GM21529 (cell line): ENCODE measurements at regions not wholly inside any gene's neighbourhood (a gene's known extent, or its start where the extent isn't known, plus 50 kb on each side); places are given as distances from the start of the nearest gene placed in this dataset.

Experiments used
- ATAC-seq: cut with Tn5 transposase; IDR thresholded peaks from one replicate; pipeline ENCODE4 v1.9.1; 2021; ENCODE audit not compliant: unreplicated experiment

DNA sequence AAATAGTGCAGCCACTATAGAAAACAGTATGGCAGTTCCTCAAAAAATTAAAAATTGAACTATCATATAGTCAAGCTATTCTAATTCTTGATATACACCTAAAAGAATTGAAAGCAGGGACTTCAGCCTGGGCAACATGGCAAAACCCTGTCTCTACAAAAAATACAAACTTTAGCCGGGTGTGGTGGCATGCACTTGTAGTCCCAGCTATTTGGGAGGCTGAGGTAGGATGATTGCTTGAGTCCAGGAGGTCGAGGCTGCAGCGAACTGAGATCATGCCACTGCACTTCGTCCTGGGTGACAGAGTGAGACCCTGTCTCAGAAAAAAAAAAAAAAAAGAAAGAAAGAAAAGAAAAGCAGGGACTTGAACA is 64.0 kb upstream of the FOXN2 start:
- no peak for ATAC-seq

DNA sequence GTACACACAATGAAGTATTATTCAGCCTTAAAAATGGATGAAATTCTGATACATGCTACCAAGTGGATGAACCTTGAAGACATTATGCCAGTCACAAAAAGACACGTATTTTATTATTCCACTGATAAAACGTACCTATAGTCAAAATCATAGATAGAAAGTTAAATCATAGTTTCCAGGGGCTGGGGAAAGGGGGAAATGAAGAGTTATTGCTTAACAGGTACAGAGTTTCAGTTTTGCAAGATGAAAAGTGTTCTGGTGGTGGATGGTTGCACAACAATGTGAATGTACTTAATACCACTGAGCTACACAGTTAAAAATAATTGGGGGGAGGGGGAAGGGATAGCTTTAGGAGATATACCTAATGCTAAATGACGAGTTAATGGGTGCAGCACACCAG is 63.5 kb upstream of the FOXN2 start:
- ATAC-seq = peak; percentile 34

- no peak for ATAC-seq
Observed at GRCh38 chr2:48251437-48252148, 62.9 kb upstream of the FOXN2 start.

GRCh38 chr2:48253301-48253700 is 61.2 kb upstream of the FOXN2 start:
- no peak for ATAC-seq

DNA sequence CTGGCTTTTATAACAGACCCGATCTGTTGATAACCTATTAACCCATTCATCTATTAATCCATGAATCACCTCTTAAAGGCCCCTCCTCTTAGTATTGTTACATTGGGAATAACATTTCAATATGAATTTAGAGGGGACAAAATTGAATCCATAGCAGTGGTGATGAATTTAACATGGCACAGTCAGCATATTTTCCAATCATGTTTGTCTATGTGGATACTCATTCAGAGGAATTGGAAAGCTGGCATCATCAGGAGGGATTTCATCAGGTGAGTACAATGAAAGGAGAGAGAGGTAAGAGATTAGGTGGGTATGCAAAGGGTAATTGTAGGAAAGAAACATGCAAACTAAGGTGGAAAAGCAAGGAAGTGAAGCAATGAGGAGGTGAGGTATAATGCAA is 59.6 kb upstream of the FOXN2 start:
- no peak for ATAC-seq

DNA sequence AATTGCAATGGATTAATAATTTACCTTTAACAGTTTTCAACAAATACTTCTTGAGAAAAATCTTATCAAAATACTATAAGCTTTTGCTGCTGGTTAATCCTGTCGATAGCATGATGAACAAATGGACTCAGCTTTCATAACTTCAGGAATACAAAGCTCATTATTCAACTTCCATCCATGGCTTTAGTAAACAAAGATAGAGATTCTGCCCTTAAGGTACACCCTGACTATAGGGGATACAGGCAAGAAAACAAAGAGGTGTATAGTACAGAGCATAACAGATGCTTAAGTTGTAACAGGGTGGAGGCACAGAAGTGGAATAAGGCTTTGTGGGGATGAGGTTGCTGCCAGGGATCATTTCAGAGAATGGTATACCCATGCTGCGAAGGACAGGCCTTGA is 57.0 kb upstream of the FOXN2 start:
- ATAC-seq = no peak

GRCh38 chr2:48258481-48259149 is 55.9 kb upstream of the FOXN2 start:
- no peak for ATAC-seq

GRCh38 chr2:48259811-48260210 is 54.7 kb upstream of the FOXN2 start:
- ATAC-seq = no peak

DNA sequence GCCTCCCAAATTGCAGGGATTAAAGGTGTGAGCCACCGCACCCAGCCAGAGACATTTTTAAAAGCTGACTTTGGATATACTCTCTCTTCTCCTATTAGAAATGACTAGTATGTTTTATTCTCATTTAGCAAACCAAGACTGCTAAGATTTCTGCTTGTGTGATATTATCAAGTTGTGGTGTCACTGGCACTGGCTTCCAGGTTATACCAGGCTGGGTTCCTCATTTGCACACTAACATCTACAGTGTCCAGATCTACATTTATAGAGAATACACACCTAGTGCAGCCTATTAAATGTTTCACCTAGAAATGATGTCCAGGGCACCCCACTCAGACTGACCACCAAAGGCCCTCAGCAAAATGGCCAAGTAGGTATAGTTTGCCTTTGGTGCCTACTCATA is 49.9 kb upstream of the FOXN2 start:
- no peak for ATAC-seq
